Uterus (tissue), 2 donors: ENCODE measurements at regions not wholly inside any gene's neighbourhood (a gene's known extent, or its start where the extent isn't known, plus 50 kb on each side); places are given as distances from the start of the nearest gene placed in this dataset.

Experiments
- POLR2A ChIP-seq, 2 donors: fragments of 450-650 bp; IDR thresholded peaks; one replicate each; pipeline ENCODE4 v1.6.1; 2016; ENCODE audit warnings: antibody characterized with exemption in 2 of 2, mild to moderate bottlenecking in 1 of 2, moderate library complexity in 1 of 2
- TF ChIP-seq, protein P1 (sequence below), 4 experiments: fragments of 200-600 bp in 2 of 4; fragments of 450-650 bp in 2 of 4; sonication (generic) in 2 of 4; IDR thresholded peaks; one replicate each; pipeline ENCODE4 v1.5.1; 2016 to 2019; ENCODE audit warnings: antibody characterized with exemption in 4 of 4, mild to moderate bottlenecking in 2 of 4, moderate library complexity in 1 of 4

- TF ChIP-seq, protein P1, sequence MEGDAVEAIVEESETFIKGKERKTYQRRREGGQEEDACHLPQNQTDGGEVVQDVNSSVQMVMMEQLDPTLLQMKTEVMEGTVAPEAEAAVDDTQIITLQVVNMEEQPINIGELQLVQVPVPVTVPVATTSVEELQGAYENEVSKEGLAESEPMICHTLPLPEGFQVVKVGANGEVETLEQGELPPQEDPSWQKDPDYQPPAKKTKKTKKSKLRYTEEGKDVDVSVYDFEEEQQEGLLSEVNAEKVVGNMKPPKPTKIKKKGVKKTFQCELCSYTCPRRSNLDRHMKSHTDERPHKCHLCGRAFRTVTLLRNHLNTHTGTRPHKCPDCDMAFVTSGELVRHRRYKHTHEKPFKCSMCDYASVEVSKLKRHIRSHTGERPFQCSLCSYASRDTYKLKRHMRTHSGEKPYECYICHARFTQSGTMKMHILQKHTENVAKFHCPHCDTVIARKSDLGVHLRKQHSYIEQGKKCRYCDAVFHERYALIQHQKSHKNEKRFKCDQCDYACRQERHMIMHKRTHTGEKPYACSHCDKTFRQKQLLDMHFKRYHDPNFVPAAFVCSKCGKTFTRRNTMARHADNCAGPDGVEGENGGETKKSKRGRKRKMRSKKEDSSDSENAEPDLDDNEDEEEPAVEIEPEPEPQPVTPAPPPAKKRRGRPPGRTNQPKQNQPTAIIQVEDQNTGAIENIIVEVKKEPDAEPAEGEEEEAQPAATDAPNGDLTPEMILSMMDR (IDR thresholded peaks at IDR 0.05), result no peak
- TF ChIP-seq POLR2A (IDR thresholded peaks at IDR 0.05), result no peak
These were observed 115.0 kb downstream of the EN1 start for GRCh38 chr2:118732432-118732831.
